Activated B cell treated with CpG ODN at 0.5 μM for 24 hours (primary cell): ENCODE measurements at regions not wholly inside any gene's neighbourhood (a gene's known extent, or its start where the extent isn't known, plus 50 kb on each side); places are given as distances from the start of the nearest gene placed in this dataset.

Experiments used
- ATAC-seq: fragments of 200-7000 bp; cut with Tn5 transposase; one replicate; pipeline ENCODE4 v1.10.0; 2021; ENCODE audit warnings: low read depth, mild to moderate bottlenecking, moderate library complexity
- CTCF ChIA-PET: fragments of 350-600 bp; sonication (Branson Sonifier 250); formaldehyde crosslinking; loops from one replicate; lab custom pipeline; 2021; ENCODE audit warnings: antibody characterized with exemption; lab: Charles Lee
- POLR2A ChIA-PET: fragments of 350-600 bp; sonication (Branson Sonifier 250); formaldehyde crosslinking; loops from one replicate; lab custom pipeline; 2021; ENCODE audit warnings: antibody characterized with exemption; lab: Charles Lee
- DNase-seq: peaks from one replicate; pipeline ENCODE4 v3.0.0; 2022
- H3K27ac Mint-ChIP-seq: one replicate; pipeline ENCODE4 v1.8.0; 2020; ENCODE audit warnings: mixed read lengths
- H3K27me3 Mint-ChIP-seq: one replicate; pipeline ENCODE4 v1.8.0; 2021; ENCODE audit warnings: mixed read lengths
- H3K36me3 Mint-ChIP-seq: one replicate; pipeline ENCODE4 v1.8.0; 2021; ENCODE audit warnings: low read depth, mixed read lengths
- H3K4me1 Mint-ChIP-seq: one replicate; pipeline ENCODE4 v1.8.0; 2021; ENCODE audit warnings: mixed read lengths
- H3K4me3 Mint-ChIP-seq: one replicate; pipeline ENCODE4 v1.8.0; 2020; ENCODE audit warnings: mild to moderate bottlenecking, mixed read lengths
- H3K9me3 Mint-ChIP-seq: one replicate; pipeline ENCODE4 v1.8.0; 2020; ENCODE audit warnings: mixed read lengths
- intact Hi-C: fragments of 100-400 bp; cut with micrococcal nuclease; formaldehyde crosslinking; loops from one replicate; pipeline ENCODE4 v1.15.1; 2024
- TF ChIP-seq, protein P1 (sequence below): fragments of 200-600 bp; IDR thresholded peaks from one replicate; pipeline ENCODE4 v1.8.0; 2022; ENCODE audit warnings: antibody characterized with exemption, mild to moderate bottlenecking

DNA sequence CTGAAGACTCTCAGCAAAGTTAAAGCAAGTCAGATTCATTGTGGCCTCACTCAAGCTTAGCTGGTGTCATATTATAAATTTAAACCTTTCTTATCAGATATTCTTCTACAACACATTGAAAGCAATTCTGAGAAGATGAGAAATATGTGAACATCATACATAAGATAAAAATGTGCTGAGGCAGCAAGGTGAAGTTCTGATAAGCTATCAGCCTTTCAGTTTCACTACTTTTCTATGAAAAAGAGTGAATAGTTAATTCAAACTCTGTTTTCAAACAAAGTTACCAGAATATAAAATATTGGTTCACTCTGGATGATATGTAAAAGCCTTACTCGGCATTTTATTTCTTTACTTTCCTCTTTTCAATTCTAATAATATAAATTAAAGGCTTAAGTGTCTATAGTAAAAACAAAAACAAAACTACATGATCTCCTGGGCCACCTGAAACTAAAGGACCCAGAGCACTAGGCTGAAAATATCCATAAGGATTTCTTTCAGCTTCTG, 824.4 kb downstream of the MTRR start:
- DNase-seq, result no peak
- Mint-ChIP-seq H3K36me3 (no peaks in the 10 kb centered on the region), H3K27ac (no peak overlapping the region), H3K4me1 (no peaks in the 10 kb centered on the region), H3K4me3 (no peak overlapping the region), H3K27me3 (no peaks in the 10 kb centered on the region), H3K9me3 (no peaks in the 10 kb centered on the region)
- intact Hi-C loops, result no loop called here
- ChIA-PET CTCF (no interaction called here), POLR2A (no interaction called here)
- TF ChIP-seq, protein P1, sequence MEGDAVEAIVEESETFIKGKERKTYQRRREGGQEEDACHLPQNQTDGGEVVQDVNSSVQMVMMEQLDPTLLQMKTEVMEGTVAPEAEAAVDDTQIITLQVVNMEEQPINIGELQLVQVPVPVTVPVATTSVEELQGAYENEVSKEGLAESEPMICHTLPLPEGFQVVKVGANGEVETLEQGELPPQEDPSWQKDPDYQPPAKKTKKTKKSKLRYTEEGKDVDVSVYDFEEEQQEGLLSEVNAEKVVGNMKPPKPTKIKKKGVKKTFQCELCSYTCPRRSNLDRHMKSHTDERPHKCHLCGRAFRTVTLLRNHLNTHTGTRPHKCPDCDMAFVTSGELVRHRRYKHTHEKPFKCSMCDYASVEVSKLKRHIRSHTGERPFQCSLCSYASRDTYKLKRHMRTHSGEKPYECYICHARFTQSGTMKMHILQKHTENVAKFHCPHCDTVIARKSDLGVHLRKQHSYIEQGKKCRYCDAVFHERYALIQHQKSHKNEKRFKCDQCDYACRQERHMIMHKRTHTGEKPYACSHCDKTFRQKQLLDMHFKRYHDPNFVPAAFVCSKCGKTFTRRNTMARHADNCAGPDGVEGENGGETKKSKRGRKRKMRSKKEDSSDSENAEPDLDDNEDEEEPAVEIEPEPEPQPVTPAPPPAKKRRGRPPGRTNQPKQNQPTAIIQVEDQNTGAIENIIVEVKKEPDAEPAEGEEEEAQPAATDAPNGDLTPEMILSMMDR, result no peak
- ATAC-seq, result no peak

DNA sequence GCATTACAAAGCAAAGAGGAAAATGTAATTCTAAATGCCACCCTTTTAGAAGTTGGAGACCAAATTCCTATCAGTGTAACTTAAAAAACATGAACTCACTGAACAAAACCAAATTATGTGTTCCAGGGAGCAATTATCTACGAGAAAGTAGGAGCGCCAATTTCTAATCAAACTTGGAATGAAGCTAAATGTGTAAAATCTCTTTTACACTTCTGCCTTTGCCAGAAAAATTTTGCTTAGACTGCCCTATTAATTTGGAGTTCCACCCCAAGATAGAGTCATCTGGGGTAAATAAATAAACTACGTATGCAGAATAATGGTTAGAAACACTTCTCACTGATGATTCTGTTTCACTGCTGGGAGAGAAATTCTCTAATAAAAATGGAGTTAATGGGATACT, 825.6 kb downstream of the MTRR start:
- H3K27ac Mint-ChIP-seq, result no peak overlapping the region
- ATAC-seq (no peak), DNase-seq (no peak)
- no peaks in the 10 kb centered on the region for H3K27me3 Mint-ChIP-seq
- ChIA-PET CTCF (no interaction called here), POLR2A (no interaction called here)
- H3K4me1 Mint-ChIP-seq, result no peaks in the 10 kb centered on the region
- no peaks in the 10 kb centered on the region for H3K36me3 Mint-ChIP-seq
- no peak overlapping the region for H3K4me3 Mint-ChIP-seq
- no peaks in the 10 kb centered on the region for H3K9me3 Mint-ChIP-seq
- TF ChIP-seq, protein P1, result no peak
- intact Hi-C loops, result no loop called here

GRCh38 chr5:8695902-8696845, 827.2 kb downstream of the MTRR start:
- intact Hi-C loops, result no loop called here
- Mint-ChIP-seq H3K36me3 (no peaks in the 10 kb centered on the region), H3K9me3 (no peaks in the 10 kb centered on the region), H3K4me3 (no peak overlapping the region), H3K27ac (no peak overlapping the region), H3K4me1 (no peaks in the 10 kb centered on the region), H3K27me3 (no peaks in the 10 kb centered on the region)
- ATAC-seq (no peak), DNase-seq (no peak)
- POLR2A ChIA-PET, result no interaction called here
- TF ChIP-seq, protein P1, result no peak
- CTCF ChIA-PET, result no interaction called here

- Mint-ChIP-seq H3K4me1 (no peaks in the 10 kb centered on the region), H3K27ac (no peak overlapping the region), H3K9me3 (no peaks in the 10 kb centered on the region), H3K36me3 (no peaks in the 10 kb centered on the region), H3K27me3 (no peaks in the 10 kb centered on the region), H3K4me3 (no peak overlapping the region)
- CTCF ChIA-PET, result no interaction called here
- intact Hi-C loops, result no loop called here
- no peak for ATAC-seq
- DNase-seq, result no peak
- POLR2A ChIA-PET, result no interaction called here
- TF ChIP-seq, protein P1, result no peak
Measured at GRCh38 chr5:8700222-8700621, 831.3 kb downstream of the MTRR start.

- no peaks in the 10 kb centered on the region for H3K27me3 Mint-ChIP-seq
- DNase-seq (no peak), ATAC-seq (no peak)
- intact Hi-C loops, result no loop called here
- CTCF ChIA-PET, result no interaction called here
- no peak overlapping the region for H3K4me3 Mint-ChIP-seq
- POLR2A ChIA-PET, result no interaction called here
- no peaks in the 10 kb centered on the region for H3K9me3 Mint-ChIP-seq
- TF ChIP-seq, protein P1, result no peak
- H3K4me1 Mint-ChIP-seq, result no peaks in the 10 kb centered on the region
- H3K27ac Mint-ChIP-seq, result no peak overlapping the region
- no peaks in the 10 kb centered on the region for H3K36me3 Mint-ChIP-seq
Measured at GRCh38 chr5:8700671-8701070, 831.7 kb downstream of the MTRR start.
